ENCODE measurements at regions not wholly inside any gene's neighbourhood (a gene's known extent, or its start where the extent isn't known, plus 50 kb on each side); places are given as distances from the start of the nearest gene placed in this dataset.

- TF ChIP-seq TAF1 (IDR thresholded peaks at IDR 0.05; ENCODE audit: borderline replicate concordance, insufficient read depth, low read length): no peak
- no peak for TF ChIP-seq SIN3A (IDR thresholded peaks at IDR 0.05; ENCODE audit: borderline replicate concordance, insufficient read depth, low read length)
- TF ChIP-seq POLR2AphosphoS5 (IDR thresholded peaks at IDR 0.05; ENCODE audit: low read depth, low read length): no peak
- no peak for TF ChIP-seq REST (IDR thresholded peaks at IDR 0.05; ENCODE audit: insufficient read depth in 1 of 2, low read depth in 2 of 2, low read length in 2 of 2)
Measured at GRCh38 chr9:80467632-80468031, 895.9 kb downstream of the TLE4 start.
